Urothelium cell line (cell line): ENCODE measurements at regions not wholly inside any gene's neighbourhood (a gene's known extent, or its start where the extent isn't known, plus 50 kb on each side); places are given as distances from the start of the nearest gene placed in this dataset.
"Not testable (repeated sequence)": the region's sequence is repeated elsewhere in the genome, so short reads cannot be mapped to it uniquely, and the experiment has no call there.

Experiments used
- DNase-seq: peaks from one replicate; pipeline ENCODE4 v3.0.0; 2011; ENCODE audit warnings: low spot score, mixed read lengths
- FAIRE-seq: peaks from 2 replicates; lab custom pipeline; 2011; peaks lifted over from hg19 to GRCh38; lab: Jason Lieb, UNC

GRCh38 chr15:20785151-20785936, 80.8 kb downstream of the POTEB2 start:
- not testable (repeated sequence) for FAIRE-seq, DNase-seq

GRCh38 chr15:20783598-20784184, 82.4 kb downstream of the POTEB2 start:
- not testable (repeated sequence) for FAIRE-seq, DNase-seq

- not testable (repeated sequence) for FAIRE-seq
Measured at GRCh38 chr15:20775412-20775811, 90.7 kb downstream of the POTEB2 start.

GRCh38 chr15:20767943-20768342, 98.2 kb downstream of the POTEB2 start:
- not testable (repeated sequence) for DNase-seq, FAIRE-seq

More at GRCh38 chr15:20775412-20775811, 90.7 kb downstream of the POTEB2 start:
- DNase-seq = not testable (repeated sequence)

GRCh38 chr15:20762422-20762821, 103.7 kb downstream of the POTEB2 start:
- DNase-seq, FAIRE-seq: not testable (repeated sequence)

GRCh38 chr15:20756440-20756839, 109.7 kb downstream of the POTEB2 start:
- DNase-seq = not testable (repeated sequence)

GRCh38 chr15:20755665-20756398, 110.3 kb downstream of the POTEB2 start:
- FAIRE-seq = peak; percentile 95
- not testable (repeated sequence) for DNase-seq

More at GRCh38 chr15:20756440-20756839, 109.7 kb downstream of the POTEB2 start:
- not testable (repeated sequence) for FAIRE-seq

GRCh38 chr15:20733493-20733892, 132.6 kb downstream of the POTEB2 start:
- not testable (repeated sequence) for FAIRE-seq, DNase-seq
